IMR-90 (cell line): ENCODE measurements at regions not wholly inside any gene's neighbourhood (a gene's known extent, or its start where the extent isn't known, plus 50 kb on each side); places are given as distances from the start of the nearest gene placed in this dataset.

Source experiments
- ATAC-seq: fragments of 200-7000 bp; cut with Tn5 transposase; 2 replicates; pipeline ENCODE4 v1.9.1; 2020; ENCODE audit warnings: low read depth, mild to moderate bottlenecking, moderate library complexity
- BruUV-seq: library from RNA; stranded (reverse); fragments of 400-500 nt; replicated peaks from 2 replicates; lab custom pipeline; 2021; lab: Mats Ljungman, UMichigan
- CTCF ChIA-PET: fragments of 300-600 bp; formaldehyde crosslinking; extraction: SDS; loops from one replicate; lab custom pipeline; 2021; ENCODE audit warnings: antibody characterized with exemption; lab: Yijun Ruan, JAX
- POLR2A ChIA-PET: fragments of 300-600 bp; sonication (Branson Sonifier 250); formaldehyde crosslinking; loops from one replicate; lab custom pipeline; 2022; ENCODE audit warnings: antibody characterized with exemption; ENCODE audit not compliant: unreplicated experiment; lab: Charles Lee
- DNase-seq: peaks from one replicate; pipeline ENCODE4 v3.0.0; 2013
- H2AFZ ChIP-seq: replicated peaks from 2 replicates; pipeline ENCODE3; 2013; ENCODE audit warnings: low read length, mild to moderate bottlenecking; ENCODE audit not compliant: poor library complexity
- H2AK5ac ChIP-seq: 2 replicates; pipeline ENCODE4 v1.6.1; 2013; ENCODE audit warnings: low read depth, low read length, inconsistent platforms
- H2AK9ac ChIP-seq: replicated peaks from 2 replicates; pipeline ENCODE3; 2013; ENCODE audit warnings: mild to moderate bottlenecking, low read depth, low read length, moderate library complexity; ENCODE audit not compliant: poor library complexity
- H2BK120ac ChIP-seq: 2 replicates; pipeline ENCODE4 v1.6.1; 2013; ENCODE audit warnings: low read depth, low read length, inconsistent platforms
- H2BK15ac ChIP-seq: 3 replicates; pipeline ENCODE4 v1.6.1; 2013; ENCODE audit warnings: low read depth, low read length, inconsistent platforms
- H2BK20ac ChIP-seq: 2 replicates; pipeline ENCODE4 v1.6.1; 2013; ENCODE audit warnings: low read depth, mild to moderate bottlenecking, inconsistent platforms, low read length, moderate library complexity
- H2BK5ac ChIP-seq: 2 replicates; pipeline ENCODE4 v1.6.1; 2013; ENCODE audit warnings: mild to moderate bottlenecking, low read depth, low read length, inconsistent platforms; ENCODE audit not compliant: poor library complexity, severe bottlenecking
- H3K14ac ChIP-seq: replicated peaks from 2 replicates; pipeline ENCODE4 v1.6.1; 2013; ENCODE audit warnings: low read depth, low read length, inconsistent platforms
- H3K18ac ChIP-seq: 2 replicates; pipeline ENCODE4 v1.6.1; 2013; ENCODE audit warnings: low read depth, low read length, control low read depth
- H3K23ac ChIP-seq: 2 replicates; pipeline ENCODE4 v1.6.1; 2013; ENCODE audit warnings: low read depth, low read length, inconsistent platforms
- H3K27ac ChIP-seq: 2 replicates; pipeline ENCODE4 v1.5.1; 2013; ENCODE audit warnings: mild to moderate bottlenecking, control low read depth, low read length; ENCODE audit not compliant: insufficient read depth
- H3K27me3 ChIP-seq: 2 replicates; pipeline ENCODE4 v1.6.1; 2013; ENCODE audit warnings: low read length; ENCODE audit not compliant: control insufficient read depth, insufficient read depth
- H3K36me3 ChIP-seq: 2 replicates; pipeline ENCODE4 v1.6.1; 2013; ENCODE audit warnings: low read length, mixed read lengths; ENCODE audit not compliant: control insufficient read depth, insufficient read depth
- H3K4ac ChIP-seq: 2 replicates; pipeline ENCODE4 v1.6.1; 2013; ENCODE audit warnings: low read depth, low read length, inconsistent platforms
- H3K4me1 ChIP-seq: 2 replicates; pipeline ENCODE4 v1.6.1; 2013; ENCODE audit warnings: low read length, mixed read lengths; ENCODE audit not compliant: control insufficient read depth, insufficient read depth
- H3K4me2 ChIP-seq: 2 replicates; pipeline ENCODE4 v1.6.1; 2013; ENCODE audit warnings: low read depth, mild to moderate bottlenecking, control low read depth, low read length, moderate library complexity
- H3K4me3 ChIP-seq: 2 replicates; pipeline ENCODE4 v1.5.1; 2013; ENCODE audit warnings: low read depth, mild to moderate bottlenecking, control low read depth, low read length, moderate library complexity; ENCODE audit not compliant: insufficient read depth
- H3K56ac ChIP-seq: 2 replicates; pipeline ENCODE4 v1.6.1; 2013; ENCODE audit warnings: low read length, inconsistent platforms; ENCODE audit not compliant: insufficient read depth; ENCODE audit errors: extremely low read depth
- H3K79me1 ChIP-seq, 2 experiments: 2 replicates each; pipeline ENCODE4 v1.6.1; 2013; ENCODE audit warnings: low read length in 2 of 2, inconsistent platforms in 1 of 2, low read depth in 1 of 2
- H3K9ac ChIP-seq: 2 replicates; pipeline ENCODE4 v1.6.1; 2013; ENCODE audit warnings: low read depth, low read length, control low read depth
- H3K9me1 ChIP-seq: 2 replicates; pipeline ENCODE4 v1.6.1; 2013; ENCODE audit warnings: low read length, inconsistent platforms; ENCODE audit not compliant: insufficient read depth
- H3K9me3 ChIP-seq: 2 replicates; pipeline ENCODE4 v1.6.1; 2013; ENCODE audit warnings: low read length; ENCODE audit not compliant: control insufficient read depth, insufficient read depth
- H4K20me1 ChIP-seq: 2 replicates; pipeline ENCODE4 v1.6.1; 2013; ENCODE audit warnings: low read length, inconsistent platforms; ENCODE audit not compliant: insufficient read depth
- H4K5ac ChIP-seq: 2 replicates; pipeline ENCODE4 v1.6.1; 2013; ENCODE audit warnings: mild to moderate bottlenecking, low read depth, low read length, control low read depth
- H4K8ac ChIP-seq, 2 experiments: 2 replicates each; pipeline ENCODE4 v1.6.1; 2013; ENCODE audit warnings: low read depth in 2 of 2, low read length in 2 of 2, control low read depth in 1 of 2, inconsistent platforms in 1 of 2
- H4K91ac ChIP-seq: 2 replicates; pipeline ENCODE4 v1.6.1; 2013; ENCODE audit warnings: low read depth, low read length, inconsistent platforms; ENCODE audit not compliant: insufficient read depth
- CHD1 ChIP-seq: IDR thresholded peaks from 2 replicates; pipeline ENCODE4 v1.6.1; 2012; ENCODE audit warnings: low read depth, low read length, improper control_type of control experiment
- POLR2A ChIP-seq: IDR thresholded peaks from 2 replicates; pipeline ENCODE4 v1.6.1; 2012; ENCODE audit warnings: mild to moderate bottlenecking, low read depth, low read length
- RFX5 ChIP-seq: IDR thresholded peaks from 2 replicates; pipeline ENCODE4 v1.8.0; 2012; ENCODE audit warnings: low read depth, mild to moderate bottlenecking, low read length, moderate library complexity
- USF2 ChIP-seq: fragments of 150-350 bp; IDR thresholded peaks from 2 replicates; pipeline ENCODE4 v1.6.1; 2017; ENCODE audit warnings: mild to moderate bottlenecking, antibody characterized with exemption, low read length, low read depth
- WGBS, 2 experiments: methylation state at CpG; one replicate each; pipeline versions ENCODE4 v1.1.5 to v1.1.7; 2013; ENCODE audit warnings: missing lambda C conversion rate in 2 of 2; ENCODE audit not compliant: insufficient read length in 1 of 2; ENCODE audit errors: extremely low coverage in 2 of 2; 5-methylcytosine and 5-hydroxymethylcytosine counted together
- dilution Hi-C: fragments of 300-500 bp; cut with HindIII; formaldehyde crosslinking; loops from one replicate; pipeline ENCODE4 v1.14.3; 2018; ENCODE audit warnings: low sequenced_read_pairs; ENCODE audit not compliant: unreplicated experiment
- in situ Hi-C: fragments of 300-500 bp; cut with MboI; formaldehyde crosslinking; loops from 3 replicates; pipeline ENCODE4 v1.14.3; 2019; ENCODE audit warnings: low sequenced_read_pairs, inconsistent platforms, mixed read lengths
- intact Hi-C: fragments of 100-400 bp; cut with micrococcal nuclease; formaldehyde crosslinking; loops from 2 replicates; pipeline ENCODE4 v1.10.0; 2022

- H2BK120ac ChIP-seq, result no peak overlapping the region
- no peak overlapping the region for H2BK20ac ChIP-seq
- H3K4me2 ChIP-seq, result no peak overlapping the region
- H4K8ac ChIP-seq, result no peak overlapping the region
- H3K18ac ChIP-seq, result no peak overlapping the region
- H2AFZ ChIP-seq, result no peak overlapping the region
- no peak overlapping the region for H2BK15ac ChIP-seq
- POLR2A ChIA-PET, result no interaction called here
- H3K9me3 ChIP-seq, result peaks cover 6% of the 10 kb centered on the region
- no TSS peak for BruUV-seq
- no CpG with 5 or more reads among the region's 1 CpG for WGBS, 2 experiments
- no peak overlapping the region for H4K5ac ChIP-seq
- no peak overlapping the region for H4K91ac ChIP-seq
- no peak overlapping the region for H3K4ac ChIP-seq
- no peak overlapping the region for H3K9ac ChIP-seq
- no peak overlapping the region for H2BK5ac ChIP-seq
- no peak for DNase-seq
- H3K56ac ChIP-seq, result no peak overlapping the region
- no peak for ATAC-seq
- H4K20me1 ChIP-seq, result no peaks in the 10 kb centered on the region
- in situ Hi-C loops, result no loop called here
- CTCF ChIA-PET, result no interaction called here
- H3K79me1 ChIP-seq, result no peaks in the 10 kb centered on the region
- no peak overlapping the region for H3K23ac ChIP-seq
- H3K4me3 ChIP-seq, result no peak overlapping the region
- H3K4me1 ChIP-seq, result peaks cover 8% of the 10 kb centered on the region; the same call in 1 of the 2 replicates
- H3K27me3 ChIP-seq, result peaks cover 19% of the 10 kb centered on the region
- dilution Hi-C loops, result no loop called here
- no peak overlapping the region for H3K27ac ChIP-seq
- TF ChIP-seq RFX5 (no peak), POLR2A (no peak), USF2 (no peak), CHD1 (no peak)
- intact Hi-C loops, result no loop called here
- H2AK5ac ChIP-seq, result no peak overlapping the region
- H3K14ac ChIP-seq, result no peak overlapping the region
- H3K9me1 ChIP-seq, result no peaks in the 10 kb centered on the region
- no peak overlapping the region for H2AK9ac ChIP-seq
- no peaks in the 10 kb centered on the region for H3K36me3 ChIP-seq
Observed at GRCh38 chr6:2477250-2477649, 231.8 kb upstream of the GMDS start.
